ENCODE measurements at regions not wholly inside any gene's neighbourhood (a gene's known extent, or its start where the extent isn't known, plus 50 kb on each side); places are given as distances from the start of the nearest gene placed in this dataset.

DNA sequence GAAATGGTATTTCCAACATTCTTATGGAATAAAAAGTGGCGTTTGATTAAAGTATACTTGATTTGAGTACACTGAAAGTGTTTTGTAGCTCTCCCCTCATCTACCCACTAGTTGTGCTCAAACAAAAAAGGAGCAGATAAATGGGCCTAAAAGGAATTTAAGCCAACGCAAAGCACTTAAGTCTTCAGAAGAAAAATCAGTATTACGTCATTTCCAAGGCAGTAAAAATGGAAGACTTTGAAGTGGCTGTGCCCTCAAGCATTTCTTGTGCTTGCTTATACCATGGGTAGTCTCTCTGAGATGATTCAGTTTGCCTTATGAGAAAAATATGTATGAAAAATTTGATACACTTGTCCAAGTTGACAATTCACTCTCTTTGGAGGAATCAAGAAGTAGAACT, 279.9 kb upstream of the CD180 start:
- dilution Hi-C loops (cut with MboI; ENCODE audit: extremely low pct_ligation_motif_present, low sequenced_read_pairs) = no loop called here
- intact Hi-C loops (cut with micrococcal nuclease) = no loop called here

DNA sequence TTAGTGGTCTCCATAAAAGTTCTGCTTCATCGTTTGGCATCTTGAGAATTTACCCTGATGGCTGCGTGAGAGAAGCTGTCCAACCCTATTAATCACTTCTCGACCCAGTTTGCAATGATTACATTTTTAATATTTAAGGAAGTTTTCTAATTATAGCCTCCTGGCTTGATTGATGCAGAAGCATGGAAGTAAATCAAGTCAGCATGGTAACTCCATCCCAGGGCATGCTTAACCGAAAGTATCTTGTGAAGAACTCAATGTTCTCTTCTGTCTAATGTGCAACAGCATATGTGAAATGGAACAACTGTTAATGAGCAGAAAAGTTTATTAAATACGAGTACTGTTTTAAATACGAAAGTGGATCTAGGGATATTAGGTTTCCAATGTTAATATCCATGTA, 278.9 kb upstream of the CD180 start:
- no peak overlapping the region for H3K4me3 ChIP-seq (replicated peaks in 1 of 3; ENCODE audit: insufficient read depth in 1 of 3, low read depth in 1 of 3, low read length in 3 of 3)

More for the DNA sequence above, 279.9 kb upstream of the CD180 start:
- Histone ChIP-seq H3K27ac (ENCODE audit: insufficient read depth, low read depth, low read length) (no peak overlapping the region), H4K20me1 (replicated peaks; ENCODE audit: control insufficient read depth, extremely low read depth, insufficient read depth, low read length) (no peaks in the 10 kb centered on the region), H3K9ac (replicated peaks; ENCODE audit: extremely low read depth, insufficient read depth, low read length) (no peak overlapping the region), H3K4me3 (replicated peaks in 1 of 3; ENCODE audit: insufficient read depth in 1 of 3, low read depth in 1 of 3, low read length in 3 of 3) (no peak overlapping the region), H3K9me3 (replicated peaks; ENCODE audit: control insufficient read depth, insufficient read depth, low read length) (no peaks in the 10 kb centered on the region), H3K4me1 (ENCODE audit: control insufficient read depth, extremely low read depth, insufficient read depth, low read length) (no peaks in the 10 kb centered on the region), H3K4me2 (ENCODE audit: insufficient read depth, low read length) (no peak overlapping the region), H3K27me3 (ENCODE audit: control insufficient read depth in 2 of 2, insufficient read depth in 2 of 2, low read length in 2 of 2) (no peaks in the 10 kb centered on the region), H3K9me1 (replicated peaks; ENCODE audit: control insufficient read depth, extremely low read depth, insufficient read depth, low read length) (no peaks in the 10 kb centered on the region), H3K79me2 (ENCODE audit: control insufficient read depth, insufficient read depth, low read length) (no peaks in the 10 kb centered on the region), H2AFZ (ENCODE audit: low read depth, low read length) (no peak overlapping the region), H3K36me3 (ENCODE audit: control insufficient read depth in 2 of 2, extremely low read depth in 1 of 2, insufficient read depth in 2 of 2, low read length in 2 of 2) (no peaks in the 10 kb centered on the region)
- TF ChIP-seq, protein P1, sequence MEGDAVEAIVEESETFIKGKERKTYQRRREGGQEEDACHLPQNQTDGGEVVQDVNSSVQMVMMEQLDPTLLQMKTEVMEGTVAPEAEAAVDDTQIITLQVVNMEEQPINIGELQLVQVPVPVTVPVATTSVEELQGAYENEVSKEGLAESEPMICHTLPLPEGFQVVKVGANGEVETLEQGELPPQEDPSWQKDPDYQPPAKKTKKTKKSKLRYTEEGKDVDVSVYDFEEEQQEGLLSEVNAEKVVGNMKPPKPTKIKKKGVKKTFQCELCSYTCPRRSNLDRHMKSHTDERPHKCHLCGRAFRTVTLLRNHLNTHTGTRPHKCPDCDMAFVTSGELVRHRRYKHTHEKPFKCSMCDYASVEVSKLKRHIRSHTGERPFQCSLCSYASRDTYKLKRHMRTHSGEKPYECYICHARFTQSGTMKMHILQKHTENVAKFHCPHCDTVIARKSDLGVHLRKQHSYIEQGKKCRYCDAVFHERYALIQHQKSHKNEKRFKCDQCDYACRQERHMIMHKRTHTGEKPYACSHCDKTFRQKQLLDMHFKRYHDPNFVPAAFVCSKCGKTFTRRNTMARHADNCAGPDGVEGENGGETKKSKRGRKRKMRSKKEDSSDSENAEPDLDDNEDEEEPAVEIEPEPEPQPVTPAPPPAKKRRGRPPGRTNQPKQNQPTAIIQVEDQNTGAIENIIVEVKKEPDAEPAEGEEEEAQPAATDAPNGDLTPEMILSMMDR (IDR thresholded peaks at IDR 0.05; ENCODE audit: extremely low read depth in 1 of 2, insufficient read depth in 1 of 2, low read depth in 1 of 2, low read length in 2 of 2) = no peak
- TF ChIP-seq MYC (IDR thresholded peaks at IDR 0.05; ENCODE audit: low read depth, low read length) = no peak
- FAIRE-seq (no peak), DNase-seq (ENCODE audit: low read depth, low spot score) (no peak)
- ChIA-PET CTCF (no interaction called here), POLR2A (no interaction called here)
- BruUV-seq (replicated peaks) = no TSS peak

More for the DNA sequence above, 278.9 kb upstream of the CD180 start:
- H3K79me2 ChIP-seq (ENCODE audit: control insufficient read depth, insufficient read depth, low read length) = no peaks in the 10 kb centered on the region
- POLR2A ChIA-PET = no interaction called here
- H3K4me2 ChIP-seq (ENCODE audit: insufficient read depth, low read length) = no peak overlapping the region
- no peaks in the 10 kb centered on the region for H3K9me3 ChIP-seq (replicated peaks; ENCODE audit: control insufficient read depth, insufficient read depth, low read length)
- H4K20me1 ChIP-seq (replicated peaks; ENCODE audit: control insufficient read depth, extremely low read depth, insufficient read depth, low read length) = no peaks in the 10 kb centered on the region
- CTCF ChIA-PET = no interaction called here
- no TSS peak for BruUV-seq (replicated peaks)
- no peaks in the 10 kb centered on the region for H3K4me1 ChIP-seq (ENCODE audit: control insufficient read depth, extremely low read depth, insufficient read depth, low read length)
- H3K36me3 ChIP-seq (ENCODE audit: control insufficient read depth in 2 of 2, extremely low read depth in 1 of 2, insufficient read depth in 2 of 2, low read length in 2 of 2) = no peaks in the 10 kb centered on the region
- no peak for FAIRE-seq
- no peak overlapping the region for H2AFZ ChIP-seq (ENCODE audit: low read depth, low read length)
- DNase-seq (ENCODE audit: low read depth, low spot score) = no peak
- TF ChIP-seq, protein P1 (IDR thresholded peaks at IDR 0.05; ENCODE audit: extremely low read depth in 1 of 2, insufficient read depth in 1 of 2, low read depth in 1 of 2, low read length in 2 of 2) = no peak
- TF ChIP-seq JUN (IDR thresholded peaks at IDR 0.05; ENCODE audit: borderline replicate concordance, insufficient read depth, insufficient read length, low read depth) (no peak), EZH2 (IDR thresholded peaks at IDR 0.05; ENCODE audit: borderline replicate concordance, low read depth, low read length, severe bottlenecking) (no peak), MYC (IDR thresholded peaks at IDR 0.05; ENCODE audit: low read depth, low read length) (no peak), GATA2 (IDR thresholded peaks at IDR 0.05; ENCODE audit: insufficient read depth, insufficient read length, low read depth, low read length) (no peak), POLR2A (IDR thresholded peaks at IDR 0.05; ENCODE audit: low read depth, low read length) (no peak), POLR2AphosphoS5 (IDR thresholded peaks at IDR 0.05; ENCODE audit: insufficient read depth, low read depth, low read length) (no peak), FOS (IDR thresholded peaks at IDR 0.05; ENCODE audit: borderline replicate concordance, insufficient read depth, low read length) (no peak)
- TF ChIP-seq, protein P2, sequence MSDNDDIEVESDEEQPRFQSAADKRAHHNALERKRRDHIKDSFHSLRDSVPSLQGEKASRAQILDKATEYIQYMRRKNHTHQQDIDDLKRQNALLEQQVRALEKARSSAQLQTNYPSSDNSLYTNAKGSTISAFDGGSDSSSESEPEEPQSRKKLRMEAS (IDR thresholded peaks at IDR 0.05; ENCODE audit: insufficient read depth, insufficient read length) = no peak
- dilution Hi-C loops (cut with MboI; ENCODE audit: extremely low pct_ligation_motif_present, low sequenced_read_pairs) (no loop called here), intact Hi-C loops (cut with micrococcal nuclease) (no loop called here)
- H3K27ac ChIP-seq (ENCODE audit: insufficient read depth, low read depth, low read length) = no peak overlapping the region
- no peaks in the 10 kb centered on the region for H3K9me1 ChIP-seq (replicated peaks; ENCODE audit: control insufficient read depth, extremely low read depth, insufficient read depth, low read length)
- H3K9ac ChIP-seq (replicated peaks; ENCODE audit: extremely low read depth, insufficient read depth, low read length) = no peak overlapping the region
- H3K27me3 ChIP-seq (ENCODE audit: control insufficient read depth in 2 of 2, insufficient read depth in 2 of 2, low read length in 2 of 2) = no peaks in the 10 kb centered on the region

All from endothelial cell of umbilical vein (primary cell).